GOT3 (cell line): ENCODE measurements at regions not wholly inside any gene's neighbourhood (a gene's known extent, or its start where the extent isn't known, plus 50 kb on each side); places are given as distances from the start of the nearest gene placed in this dataset.

Experiments
- DNase-seq: peaks from one replicate; lab custom pipeline; 2025; ENCODE audit warnings: mixed read lengths; lab: John Stamatoyannopoulos, UW

- DNase-seq: no peak
Observed at GRCh38 chr13:105448811-105449210, 1086.7 kb downstream of the EFNB2 start.

- no peak for DNase-seq
Observed at GRCh38 chr13:105446197-105446596, 1089.3 kb downstream of the EFNB2 start.

- DNase-seq: no peak
Observed at GRCh38 chr13:105445796-105446195, 1089.7 kb downstream of the EFNB2 start.

GRCh38 chr13:105442949-105443699 is 1092.3 kb downstream of the EFNB2 start:
- DNase-seq: no peak

DNA sequence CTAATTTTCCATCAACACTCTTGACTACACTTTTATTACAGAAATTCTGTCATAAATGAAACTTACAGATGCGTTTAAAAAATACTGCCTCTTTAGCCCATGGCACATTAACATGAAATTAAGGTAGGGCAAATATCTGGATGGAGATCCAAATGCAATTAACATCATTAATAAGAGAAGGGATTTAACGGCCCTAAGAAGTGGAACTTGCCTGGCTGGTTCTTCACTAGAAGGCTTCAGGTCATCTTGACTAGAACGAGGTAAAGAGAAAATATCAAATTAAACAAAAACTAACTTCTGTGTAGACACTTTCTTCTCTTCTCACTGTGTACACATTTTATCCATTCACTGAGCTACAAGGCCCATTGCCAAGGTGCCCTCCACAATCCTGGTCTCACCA is 1093.4 kb downstream of the EFNB2 start:
- DNase-seq: no peak

DNA sequence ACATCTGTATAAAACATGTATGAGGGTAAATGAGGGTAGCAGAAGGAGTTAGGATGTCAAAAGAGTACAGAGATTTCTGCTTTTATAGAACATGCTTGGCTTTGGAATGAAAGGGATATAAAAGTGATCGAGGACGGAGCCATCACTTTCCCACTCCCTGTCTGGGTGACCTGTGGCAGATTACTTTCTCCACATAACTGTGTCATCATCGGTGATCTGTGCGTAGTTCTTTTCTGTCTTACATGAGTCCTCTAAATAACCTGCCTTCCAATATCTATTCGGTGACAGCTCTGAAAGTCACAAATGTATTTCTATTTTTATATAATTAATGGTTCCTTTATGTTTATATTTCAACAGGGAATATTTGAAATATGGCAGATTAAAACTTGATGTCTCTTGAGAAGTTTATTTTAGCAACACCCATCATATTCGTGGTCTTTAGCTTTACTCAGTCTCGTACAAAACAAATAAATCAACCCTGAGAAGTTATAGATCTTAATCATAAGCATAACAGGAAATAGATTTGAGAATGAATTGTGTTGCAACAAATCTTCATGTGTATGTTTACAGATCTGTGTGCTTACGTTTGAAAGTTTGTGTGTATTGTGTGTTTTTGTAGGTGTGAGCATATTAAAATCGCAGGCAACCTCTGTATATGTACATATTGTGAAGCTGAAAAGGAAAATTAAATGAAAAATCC is 1094.3 kb downstream of the EFNB2 start:
- DNase-seq: no peak

GRCh38 chr13:105436943-105437342 is 1098.5 kb downstream of the EFNB2 start:
- no peak for DNase-seq

- no peak for DNase-seq
Observed at GRCh38 chr13:105432438-105432837, 1103.0 kb downstream of the EFNB2 start.

GRCh38 chr13:105428811-105429210 is 1106.7 kb downstream of the EFNB2 start:
- no peak for DNase-seq

GRCh38 chr13:105426441-105426840 is 1109.0 kb downstream of the EFNB2 start:
- DNase-seq: no peak

GRCh38 chr13:105414639-105415038 is 1120.8 kb downstream of the EFNB2 start:
- DNase-seq: no peak

DNA sequence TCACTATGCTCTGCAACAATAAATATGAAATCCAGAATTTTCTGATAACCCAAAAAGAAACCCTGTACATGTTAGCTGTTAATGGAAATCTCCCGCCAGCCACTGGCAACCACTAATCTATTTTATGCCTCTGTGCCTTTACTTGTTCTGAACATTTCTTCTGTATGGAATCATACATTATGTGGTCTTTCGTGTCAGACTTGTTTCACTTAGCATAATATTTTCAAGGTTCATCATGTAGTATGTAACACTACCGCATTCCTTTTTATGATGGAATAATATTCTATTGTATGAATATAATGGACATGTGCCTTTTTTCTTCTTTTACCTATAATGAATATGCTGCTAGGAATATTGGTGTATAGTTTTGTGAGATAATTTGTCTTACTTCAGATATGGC is 1123.3 kb downstream of the EFNB2 start:
- DNase-seq: no peak

GRCh38 chr13:105410602-105411001 is 1124.9 kb downstream of the EFNB2 start:
- DNase-seq: no peak

DNA sequence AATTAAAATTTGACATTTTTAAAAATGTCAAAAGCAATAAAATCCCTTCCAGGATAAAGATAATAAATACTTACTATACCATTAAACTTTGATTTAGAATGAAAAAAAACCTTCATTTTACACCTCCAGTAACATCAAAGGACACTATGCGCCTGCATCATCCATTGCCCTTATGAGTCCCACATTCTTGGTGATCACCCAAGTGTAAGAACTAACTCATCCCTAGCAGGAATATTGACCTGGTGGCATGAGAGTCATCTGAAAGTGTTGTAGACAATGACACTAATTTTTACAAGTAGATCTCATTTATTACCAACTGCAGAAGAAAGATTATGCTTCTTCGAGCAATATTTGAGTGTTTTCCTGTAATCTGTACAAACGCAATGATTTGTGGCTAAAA is 1128.9 kb downstream of the EFNB2 start:
- no peak for DNase-seq

DNA sequence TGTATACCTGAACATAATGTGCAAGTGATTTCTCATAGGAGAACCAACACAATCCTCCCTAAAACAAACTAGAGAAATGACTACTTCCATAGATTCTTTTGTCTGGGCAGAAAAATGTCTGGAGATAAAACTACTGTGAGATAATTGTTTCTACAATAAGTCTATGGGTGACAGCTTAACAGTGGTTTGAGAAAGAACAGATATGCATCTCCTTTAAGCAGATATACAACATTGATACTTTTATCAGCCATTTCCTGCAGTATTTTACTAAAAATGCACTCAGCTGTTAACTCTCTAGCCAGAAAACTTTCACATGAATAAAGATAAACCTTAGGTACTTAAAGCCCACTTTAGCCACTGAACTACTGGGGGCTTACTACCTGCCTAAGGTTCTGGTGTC is 1132.4 kb downstream of the EFNB2 start:
- DNase-seq: no peak

- no peak for DNase-seq
Observed at GRCh38 chr13:105395041-105395440, 1140.4 kb downstream of the EFNB2 start.

DNA sequence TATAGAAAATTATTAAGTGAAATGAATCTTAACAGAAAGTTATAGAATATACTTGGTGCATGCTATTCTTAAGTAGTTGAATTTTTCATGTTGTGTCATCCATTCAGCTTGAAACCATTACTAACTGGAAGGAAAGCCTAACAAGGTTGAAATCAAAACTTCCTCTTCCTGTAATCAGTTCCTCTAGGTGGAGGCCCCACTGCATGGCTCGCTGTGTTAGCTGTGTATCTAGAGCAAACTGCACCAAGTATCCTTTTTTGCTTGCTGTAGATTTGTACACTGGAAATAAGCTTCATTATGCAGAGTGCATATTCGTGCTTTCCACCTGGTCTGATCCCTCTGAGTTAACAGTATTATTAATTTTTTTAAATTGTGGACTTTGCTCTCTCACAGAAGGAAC is 1146.1 kb downstream of the EFNB2 start:
- DNase-seq: no peak

GRCh38 chr13:105377452-105377851 is 1158.0 kb downstream of the EFNB2 start:
- no peak for DNase-seq

DNA sequence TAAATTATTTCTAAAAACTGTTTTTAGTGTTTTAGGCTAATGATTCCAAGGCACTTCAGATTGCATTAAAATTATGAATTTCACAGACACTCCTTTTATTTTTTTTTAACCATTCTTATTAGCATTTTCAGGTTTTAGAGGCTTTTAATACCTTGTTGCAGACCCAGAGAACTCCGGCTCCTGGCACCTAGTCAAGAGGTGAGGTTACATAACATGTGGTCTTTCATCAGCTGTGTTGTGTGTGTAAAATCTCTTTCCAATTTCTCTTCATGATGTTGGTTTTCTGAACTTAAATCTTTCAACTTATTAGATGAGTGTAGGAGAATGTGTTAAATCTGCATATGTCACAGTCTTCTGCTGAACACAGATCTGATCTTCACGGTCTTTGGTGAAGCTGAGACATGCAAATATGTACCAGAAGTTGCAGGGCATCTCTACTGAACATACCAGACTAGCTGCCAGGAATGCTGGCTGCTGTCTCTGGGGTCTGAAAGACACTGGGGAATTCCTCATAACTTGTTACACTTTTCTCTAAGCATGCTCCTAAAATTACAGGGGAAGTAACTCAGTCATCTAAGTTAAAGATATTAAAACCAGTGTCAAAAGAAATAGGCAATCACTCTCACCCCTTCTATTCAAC is 1165.3 kb downstream of the EFNB2 start:
- no peak for DNase-seq

DNA sequence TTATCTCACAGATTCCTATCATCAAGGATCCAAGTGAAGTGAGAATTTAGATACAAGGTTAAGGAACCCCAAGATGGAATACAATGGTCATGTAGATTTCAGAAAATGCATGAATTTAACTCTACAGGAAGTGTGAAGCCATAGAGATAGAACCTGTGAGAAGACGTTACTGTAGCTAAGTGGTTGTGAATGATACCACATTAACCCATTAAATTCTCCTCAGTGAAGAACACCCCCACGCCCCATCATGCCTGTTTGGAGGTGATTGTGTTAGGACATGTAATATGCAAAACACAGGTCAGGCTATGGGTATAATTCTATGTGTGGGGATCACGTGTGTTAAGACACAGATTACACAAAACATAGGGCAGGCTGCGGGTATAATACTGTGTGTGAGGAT is 1166.7 kb downstream of the EFNB2 start:
- no peak for DNase-seq

DNA sequence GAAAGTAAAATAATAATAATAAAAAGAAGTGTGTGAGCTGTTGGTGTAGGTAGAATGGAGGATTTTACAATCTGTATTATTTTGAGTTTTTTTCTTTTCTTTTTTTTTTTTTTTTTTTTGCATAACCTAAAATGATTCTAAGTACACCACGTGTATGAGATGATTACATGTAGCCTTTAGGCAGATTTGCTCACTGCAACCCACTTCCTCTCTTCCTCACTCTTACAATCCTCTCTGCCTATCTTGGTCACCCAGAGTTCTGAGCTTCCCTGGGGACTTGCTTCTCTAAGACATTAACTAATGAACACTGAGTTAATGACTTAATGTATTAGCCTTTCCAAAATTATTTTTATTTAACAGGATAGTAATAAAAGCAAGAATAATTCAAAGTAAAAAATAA is 1169.6 kb downstream of the EFNB2 start:
- DNase-seq: no peak

- no peak for DNase-seq
Observed at GRCh38 chr13:105365021-105365550, 1170.4 kb downstream of the EFNB2 start.

DNA sequence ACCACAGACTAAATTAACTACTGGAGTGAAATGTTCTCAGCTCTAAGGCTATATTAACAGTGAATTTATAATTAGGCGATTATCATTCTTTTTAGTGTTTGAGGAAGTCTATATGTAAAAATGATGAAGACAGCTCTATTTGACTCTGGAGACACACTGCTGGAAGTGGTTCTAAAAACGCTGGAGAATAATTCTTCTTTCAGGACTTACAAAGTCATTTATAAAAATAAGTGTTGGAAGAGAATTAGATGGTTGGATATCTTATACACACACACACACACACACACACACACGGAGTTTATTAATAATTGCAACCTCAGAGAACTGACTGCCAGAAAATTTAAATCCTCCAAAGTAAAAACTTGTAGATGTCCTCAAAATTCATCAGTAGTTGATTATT is 1171.3 kb downstream of the EFNB2 start:
- DNase-seq: no peak
